Testis (tissue), 2 donors: ENCODE measurements at regions not wholly inside any gene's neighbourhood (a gene's known extent, or its start where the extent isn't known, plus 50 kb on each side); places are given as distances from the start of the nearest gene placed in this dataset.
A peak's percentile ranks its signal among the peaks of the same experiment; 100 is the strongest.

ENCODE experiments used
- DNase-seq: peaks from one replicate; pipeline ENCODE4 v3.0.0-alpha.2; 2019
- H3K27ac ChIP-seq, 2 donors: fragments of 200-600 bp; sonication (generic); one replicate each; pipeline ENCODE4 v1.5.1; 2019
- H3K27me3 ChIP-seq: fragments of 200-600 bp; sonication (generic); one replicate; pipeline ENCODE4 v1.5.1; 2019
- H3K36me3 ChIP-seq: fragments of 200-600 bp; sonication (generic); one replicate; pipeline ENCODE4 v1.5.1; 2017; ENCODE audit warnings: low read depth; ENCODE audit errors: missing control alignments
- H3K4me1 ChIP-seq: fragments of 200-600 bp; sonication (generic); one replicate; pipeline ENCODE4 v1.5.1; 2019
- H3K4me3 ChIP-seq, 2 donors: fragments of 200-600 bp; sonication (generic); one replicate each; pipeline ENCODE4 v1.5.1; 2017 to 2019
- H3K9me3 ChIP-seq: fragments of 200-600 bp; sonication (generic); one replicate; pipeline ENCODE4 v1.5.1; 2017
- CTCF ChIP-seq, 3 experiments: fragments of 450-650 bp in 2 of 3; fragments of 200-600 bp in 1 of 3; sonication (generic) in 1 of 3; IDR thresholded peaks; one replicate each; pipeline ENCODE4 v1.5.1; 2016 to 2019; ENCODE audit warnings: antibody characterized with exemption in 3 of 3, mild to moderate bottlenecking in 2 of 3, moderate library complexity in 1 of 3
- POLR2A ChIP-seq: fragments of 450-650 bp; IDR thresholded peaks from one replicate; pipeline ENCODE4 v1.6.1; 2017; ENCODE audit warnings: antibody characterized with exemption, mild to moderate bottlenecking, moderate library complexity
- WGBS, 2 donors: methylation state at CpG; one replicate each; pipeline ENCODE4 v1.1.5; 2018; 5-methylcytosine and 5-hydroxymethylcytosine counted together
- intact Hi-C: fragments of 100-400 bp; cut with DNase I; formaldehyde crosslinking; loops from one replicate; pipeline ENCODE4 v1.15.1; 2023; ENCODE audit warnings: low total_unique reads

GRCh38 chrX:39453889-39454621, 643.7 kb downstream of the BCOR start:
- H3K4me3 ChIP-seq: no peak overlapping the region
- DNase-seq: no peak
- no peaks in the 10 kb centered on the region for H3K36me3 ChIP-seq
- WGBS, 2 donors: 76 to 88% methylated on average over 3 to 5 of the region's 5 CpGs
- H3K27me3 ChIP-seq: no peaks in the 10 kb centered on the region
- TF ChIP-seq POLR2A (no peak), CTCF (IDR thresholded peaks at IDR 0.05) (no peak)
- no peak overlapping the region for H3K27ac ChIP-seq
- intact Hi-C loops: no loop called here
- H3K9me3 ChIP-seq: no peaks in the 10 kb centered on the region
- no peaks in the 10 kb centered on the region for H3K4me1 ChIP-seq

- DNase-seq: peak; percentile 37
Observed at GRCh38 chrX:39456894-39457604, 640.7 kb downstream of the BCOR start.

GRCh38 chrX:39458779-39459178, 639.0 kb downstream of the BCOR start:
- TF ChIP-seq POLR2A (no peak), CTCF (IDR thresholded peaks at IDR 0.05) (no peak)
- WGBS, 2 donors: 92 to 98% methylated on average over 5 of the region's 5 CpGs

More at GRCh38 chrX:39456894-39457604, 640.7 kb downstream of the BCOR start:
- intact Hi-C loops: no loop called here
- no peaks in the 10 kb centered on the region for H3K36me3 ChIP-seq
- TF ChIP-seq POLR2A (no peak), CTCF (IDR thresholded peaks at IDR 0.05) (no peak)
- no peaks in the 10 kb centered on the region for H3K4me1 ChIP-seq
- no peaks in the 10 kb centered on the region for H3K9me3 ChIP-seq
- H3K27ac ChIP-seq: no peak overlapping the region
- 54 to 72% methylated on average over 3 of the region's 3 CpGs for WGBS, 2 donors
- H3K27me3 ChIP-seq: no peaks in the 10 kb centered on the region
- H3K4me3 ChIP-seq: no peak overlapping the region

GRCh38 chrX:39459204-39459603, 638.6 kb downstream of the BCOR start:
- no peak overlapping the region for H3K4me3 ChIP-seq
- WGBS, 2 donors: 82 to 86% methylated on average over 5 of the region's 5 CpGs
- DNase-seq: no peak
- no peak for TF ChIP-seq CTCF (IDR thresholded peaks at IDR 0.05)
- TF ChIP-seq POLR2A: no peak
- H3K36me3 ChIP-seq: no peaks in the 10 kb centered on the region
- intact Hi-C loops: no loop called here
- H3K4me1 ChIP-seq: no peaks in the 10 kb centered on the region
- no peaks in the 10 kb centered on the region for H3K9me3 ChIP-seq
- no peaks in the 10 kb centered on the region for H3K27me3 ChIP-seq
- H3K27ac ChIP-seq: no peak overlapping the region

More at GRCh38 chrX:39458779-39459178, 639.0 kb downstream of the BCOR start:
- Histone ChIP-seq H3K4me3 (no peak overlapping the region), H3K27ac (no peak overlapping the region), H3K4me1 (no peaks in the 10 kb centered on the region), H3K36me3 (no peaks in the 10 kb centered on the region), H3K27me3 (no peaks in the 10 kb centered on the region), H3K9me3 (no peaks in the 10 kb centered on the region)
- DNase-seq: no peak
- intact Hi-C loops: no loop called here
